ENCODE measurements at regions not wholly inside any gene's neighbourhood (a gene's known extent, or its start where the extent isn't known, plus 50 kb on each side); places are given as distances from the start of the nearest gene placed in this dataset.

DNA sequence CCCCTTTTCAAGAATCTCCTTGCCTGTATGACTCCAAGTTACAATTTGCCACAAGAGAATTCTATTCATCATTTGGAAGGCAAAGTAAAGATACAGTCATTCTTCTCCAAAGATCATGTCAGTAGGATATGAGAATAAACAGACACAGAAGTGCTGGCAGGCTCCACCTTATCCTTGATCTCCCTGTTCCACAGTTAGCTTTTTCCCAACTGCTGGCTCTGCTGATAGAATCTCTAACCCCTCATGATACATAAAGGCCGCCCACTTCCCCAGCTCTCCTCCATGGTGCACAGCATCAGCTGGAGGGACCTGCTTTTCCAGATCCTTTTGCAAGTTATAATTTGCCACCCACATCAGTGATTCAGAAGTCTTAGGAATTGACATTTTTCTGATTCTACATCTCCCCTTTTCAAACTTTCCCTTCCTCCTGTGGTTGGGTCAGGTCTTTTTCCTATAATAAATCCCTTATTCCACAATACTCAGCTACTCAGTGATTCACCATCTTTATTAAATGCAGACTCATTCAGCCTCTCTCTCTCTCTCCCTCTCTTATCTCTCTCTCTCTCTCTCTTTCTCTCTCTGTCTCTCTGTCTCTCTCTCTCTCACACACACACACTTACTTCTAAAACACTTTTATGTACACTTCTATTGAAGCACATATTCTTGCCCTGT is 465.4 kb downstream of the GBE1 start:
- Mint-ChIP-seq H3K9me3 (peaks cover 6 to 46% (median 14%) of the 10 kb centered on the region in 6 donors), H3K27ac (no peak overlapping the region), H3K36me3 (no peaks in the 10 kb centered on the region), H3K4me3 (no peak overlapping the region), H3K4me1 (no peaks in the 10 kb centered on the region), H3K27me3 (ENCODE audit: low read depth in 3 of 3) (no peaks in the 10 kb centered on the region)
- no peak for DNase-seq

DNA sequence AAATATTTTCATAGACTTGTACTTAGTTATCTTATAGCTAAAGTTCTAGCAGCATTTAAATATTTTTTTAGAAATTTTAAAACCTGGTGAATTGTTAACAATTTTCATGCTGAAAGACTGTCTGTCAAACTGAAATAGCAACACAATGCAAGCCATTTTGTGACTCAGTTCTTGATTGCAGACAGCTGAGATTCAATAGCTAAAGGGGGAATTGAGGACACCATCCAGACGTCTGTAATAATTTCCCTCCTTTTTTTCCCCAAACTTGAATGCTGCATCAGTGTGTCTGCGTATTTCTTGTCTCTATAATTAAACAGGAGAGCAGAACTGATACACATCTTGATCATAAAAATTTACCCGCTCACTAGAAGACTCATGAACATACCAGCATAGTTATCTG is 468.3 kb downstream of the GBE1 start:
- H3K27ac Mint-ChIP-seq = no peak overlapping the region
- no peak for DNase-seq
- peaks cover 0 to 33% (median 13%) of the 10 kb centered on the region in 6 donors for H3K9me3 Mint-ChIP-seq
- no peak overlapping the region for H3K4me3 Mint-ChIP-seq
- peaks cover 0 to 2% (median 0%) of the 10 kb centered on the region in 3 donors for H3K27me3 Mint-ChIP-seq (ENCODE audit: low read depth in 3 of 3)
- no peaks in the 10 kb centered on the region for H3K4me1 Mint-ChIP-seq
- H3K36me3 Mint-ChIP-seq = no peaks in the 10 kb centered on the region

GRCh38 chr3:81291586-81291985 is 469.9 kb downstream of the GBE1 start:
- peaks cover 4 to 29% (median 11%) of the 10 kb centered on the region in 6 donors for H3K9me3 Mint-ChIP-seq
- peaks cover 0 to 2% (median 0%) of the 10 kb centered on the region in 3 donors for H3K27me3 Mint-ChIP-seq (ENCODE audit: low read depth in 3 of 3)
- no peaks in the 10 kb centered on the region for H3K36me3 Mint-ChIP-seq
- DNase-seq = no peak
- H3K27ac Mint-ChIP-seq = no peak overlapping the region
- H3K4me1 Mint-ChIP-seq = no peaks in the 10 kb centered on the region
- no peak overlapping the region for H3K4me3 Mint-ChIP-seq

GRCh38 chr3:81289676-81290075 is 471.8 kb downstream of the GBE1 start:
- H3K4me1 Mint-ChIP-seq = no peaks in the 10 kb centered on the region
- H3K36me3 Mint-ChIP-seq = no peaks in the 10 kb centered on the region
- DNase-seq = no peak
- H3K27me3 Mint-ChIP-seq (ENCODE audit: low read depth in 3 of 3) = peaks cover 0 to 2% (median 0%) of the 10 kb centered on the region in 3 donors
- peaks cover 4 to 19% (median 8%) of the 10 kb centered on the region in 6 donors for H3K9me3 Mint-ChIP-seq
- no peak overlapping the region for H3K27ac Mint-ChIP-seq
- H3K4me3 Mint-ChIP-seq = no peak overlapping the region

- H3K9me3 Mint-ChIP-seq = peaks cover 2 to 31% (median 16%) of the 10 kb centered on the region in 6 donors
- H3K36me3 Mint-ChIP-seq = no peaks in the 10 kb centered on the region
- no peak overlapping the region for H3K4me3 Mint-ChIP-seq
- no peak overlapping the region for H3K27ac Mint-ChIP-seq
- H3K27me3 Mint-ChIP-seq (ENCODE audit: low read depth in 3 of 3) = no peaks in the 10 kb centered on the region
- DNase-seq = no peak
- no peaks in the 10 kb centered on the region for H3K4me1 Mint-ChIP-seq
Measured at GRCh38 chr3:81279481-81280379, 481.7 kb downstream of the GBE1 start.

DNA sequence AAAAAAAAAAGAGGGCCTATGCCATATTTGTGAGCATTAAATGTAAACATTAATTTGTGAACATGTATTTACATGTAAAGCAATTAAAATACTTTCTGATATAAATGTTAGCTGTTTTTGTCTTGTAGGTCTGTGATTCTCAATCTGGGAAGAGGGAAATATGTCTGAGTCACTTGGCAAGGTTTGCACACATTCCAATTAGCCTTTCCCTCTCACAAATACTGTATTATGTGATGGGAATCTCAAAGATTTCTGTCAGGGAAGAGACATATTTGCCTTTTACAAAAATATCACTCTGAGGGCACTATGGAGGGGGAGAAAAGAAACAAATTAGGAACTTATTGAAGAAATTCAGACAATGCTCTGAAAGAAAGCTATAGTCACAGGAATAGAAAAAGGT is 483.6 kb downstream of the GBE1 start:
- Mint-ChIP-seq H3K4me3 (no peak overlapping the region), H3K27me3 (ENCODE audit: low read depth in 3 of 3) (no peaks in the 10 kb centered on the region), H3K27ac (no peak overlapping the region), H3K9me3 (peaks cover 2 to 45% (median 17%) of the 10 kb centered on the region in 6 donors), H3K36me3 (no peaks in the 10 kb centered on the region), H3K4me1 (no peaks in the 10 kb centered on the region)
- no peak for DNase-seq

GRCh38 chr3:81274671-81275070 is 486.8 kb downstream of the GBE1 start:
- DNase-seq = no peak
- no peaks in the 10 kb centered on the region for H3K4me1 Mint-ChIP-seq
- no peak overlapping the region for H3K4me3 Mint-ChIP-seq
- no peaks in the 10 kb centered on the region for H3K36me3 Mint-ChIP-seq
- H3K27me3 Mint-ChIP-seq (ENCODE audit: low read depth in 3 of 3) = no peaks in the 10 kb centered on the region
- no peak overlapping the region for H3K27ac Mint-ChIP-seq
- peaks cover 0 to 36% (median 14%) of the 10 kb centered on the region in 6 donors for H3K9me3 Mint-ChIP-seq

DNA sequence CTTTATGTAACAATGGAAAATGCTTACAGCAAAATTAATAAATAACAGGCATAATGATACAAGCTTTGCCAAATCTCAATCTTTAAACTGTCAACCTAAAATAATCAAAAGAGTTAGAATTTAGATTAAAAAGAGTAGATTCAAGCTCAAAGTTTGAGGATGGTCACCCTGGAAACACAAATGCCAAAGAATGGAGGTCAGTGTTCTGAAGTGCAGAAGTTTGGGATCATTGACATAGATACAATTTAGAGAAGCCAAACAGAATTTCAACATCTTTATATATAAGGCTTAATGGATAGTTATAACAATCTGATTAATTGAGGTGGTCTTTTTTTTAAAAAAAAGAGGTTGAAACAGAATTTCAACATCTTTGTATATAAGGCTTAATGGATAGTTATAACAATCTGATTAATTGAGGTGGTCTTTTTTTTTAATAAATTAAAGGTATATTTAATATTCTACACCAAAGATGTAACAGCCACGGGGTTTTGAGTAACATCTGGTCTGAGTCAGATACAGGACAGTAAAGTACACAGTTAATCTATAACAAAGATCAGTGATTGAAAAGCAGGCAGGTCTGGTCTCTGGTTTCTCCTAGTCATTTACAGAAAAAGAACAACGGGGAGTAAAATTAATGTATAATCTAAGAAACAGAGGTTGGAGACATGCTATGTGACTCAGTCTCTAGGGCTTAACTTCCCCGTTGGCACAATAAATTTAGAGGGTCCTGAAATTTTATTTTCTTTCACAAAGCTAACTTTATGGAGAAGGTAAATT is 490.7 kb downstream of the GBE1 start:
- Mint-ChIP-seq H3K4me3 (no peak overlapping the region), H3K4me1 (no peaks in the 10 kb centered on the region), H3K36me3 (no peaks in the 10 kb centered on the region), H3K9me3 (peaks cover 0 to 45% (median 9%) of the 10 kb centered on the region in 6 donors), H3K27me3 (ENCODE audit: low read depth in 3 of 3) (peaks cover 0 to 2% (median 0%) of the 10 kb centered on the region in 3 donors), H3K27ac (no peak overlapping the region)
- no peak for DNase-seq

DNA sequence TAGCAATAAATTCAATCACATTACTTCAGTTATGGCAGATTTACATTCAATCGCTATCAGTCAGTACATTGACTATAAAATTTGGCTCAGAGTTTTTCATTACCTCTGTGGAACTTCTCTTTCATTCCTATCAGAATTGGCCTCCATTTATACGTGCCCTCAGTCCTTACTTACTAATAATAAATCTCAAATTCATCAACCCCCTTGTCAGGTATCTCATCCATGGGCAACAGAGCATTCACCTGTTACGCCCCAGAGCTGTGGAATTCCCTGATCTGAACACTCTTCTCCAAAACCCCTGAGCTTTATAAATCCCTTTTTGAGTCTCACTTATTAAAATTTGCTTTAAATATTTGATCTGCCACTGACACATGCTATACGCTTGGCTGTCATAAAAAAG is 492.9 kb downstream of the GBE1 start:
- Mint-ChIP-seq H3K36me3 (no peaks in the 10 kb centered on the region), H3K4me1 (no peaks in the 10 kb centered on the region), H3K27me3 (ENCODE audit: low read depth in 3 of 3) (peaks cover 0 to 2% (median 0%) of the 10 kb centered on the region in 3 donors), H3K27ac (no peak overlapping the region), H3K9me3 (peaks cover 3 to 39% (median 8%) of the 10 kb centered on the region in 6 donors), H3K4me3 (no peak overlapping the region)
- no peak for DNase-seq

DNA sequence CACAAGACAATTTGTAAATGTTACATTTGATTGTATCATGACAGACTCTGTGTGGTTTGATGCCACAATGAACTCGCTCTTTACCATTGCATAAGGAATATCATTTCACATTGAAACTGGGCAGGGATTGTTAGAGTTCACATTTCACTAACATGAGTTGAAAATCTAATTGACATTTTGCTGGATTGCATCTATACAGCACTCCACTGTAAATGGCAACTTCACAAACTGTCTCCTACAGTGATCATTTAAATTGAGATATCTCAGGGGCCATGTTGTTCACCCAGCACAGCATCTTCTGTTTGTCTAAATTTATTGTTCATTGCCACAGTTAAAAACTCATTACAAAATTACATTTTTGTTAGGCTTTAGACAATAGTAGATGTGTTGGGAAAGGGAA is 499.4 kb downstream of the GBE1 start:
- no peak overlapping the region for H3K27ac Mint-ChIP-seq
- peaks cover 0 to 2% (median 1%) of the 10 kb centered on the region in 3 donors for H3K27me3 Mint-ChIP-seq (ENCODE audit: low read depth in 3 of 3)
- H3K36me3 Mint-ChIP-seq = no peaks in the 10 kb centered on the region
- peaks cover 1 to 25% (median 7%) of the 10 kb centered on the region in 6 donors for H3K9me3 Mint-ChIP-seq
- no peaks in the 10 kb centered on the region for H3K4me1 Mint-ChIP-seq
- DNase-seq = no peak
- no peak overlapping the region for H3K4me3 Mint-ChIP-seq

- peaks cover 0 to 2% (median 0%) of the 10 kb centered on the region in 3 donors for H3K27me3 Mint-ChIP-seq (ENCODE audit: low read depth in 3 of 3)
- H3K9me3 Mint-ChIP-seq = peaks cover 2 to 15% (median 6%) of the 10 kb centered on the region in 6 donors
- H3K36me3 Mint-ChIP-seq = no peaks in the 10 kb centered on the region
- H3K4me1 Mint-ChIP-seq = no peaks in the 10 kb centered on the region
- no peak overlapping the region for H3K27ac Mint-ChIP-seq
- H3K4me3 Mint-ChIP-seq = no peak overlapping the region
- DNase-seq = no peak
Measured at GRCh38 chr3:81255463-81255862, 506.0 kb downstream of the GBE1 start.

GRCh38 chr3:81251096-81251495 is 510.3 kb downstream of the GBE1 start:
- DNase-seq = no peak
- Mint-ChIP-seq H3K27me3 (ENCODE audit: low read depth in 3 of 3) (no peaks in the 10 kb centered on the region), H3K4me1 (no peaks in the 10 kb centered on the region), H3K36me3 (no peaks in the 10 kb centered on the region), H3K27ac (no peak overlapping the region), H3K9me3 (peaks cover 0 to 37% (median 7%) of the 10 kb centered on the region in 6 donors), H3K4me3 (no peak overlapping the region)

GRCh38 chr3:81249540-81250029 is 511.9 kb downstream of the GBE1 start:
- Mint-ChIP-seq H3K27me3 (ENCODE audit: low read depth in 3 of 3) (no peaks in the 10 kb centered on the region), H3K36me3 (no peaks in the 10 kb centered on the region), H3K4me1 (no peaks in the 10 kb centered on the region), H3K9me3 (peaks cover 0 to 37% (median 6%) of the 10 kb centered on the region in 6 donors), H3K4me3 (no peak overlapping the region), H3K27ac (no peak overlapping the region)
- no peak for DNase-seq
